H9 (cell line): ENCODE measurements at regions not wholly inside any gene's neighbourhood (a gene's known extent, or its start where the extent isn't known, plus 50 kb on each side); places are given as distances from the start of the nearest gene placed in this dataset.

Experiments used
- DNase-seq: peaks from one replicate; pipeline ENCODE4 v3.0.0-alpha.2; 2017
- H2AFZ ChIP-seq: one replicate; pipeline ENCODE4 v1.6.1; 2013; ENCODE audit warnings: mild to moderate bottlenecking, low read length, control low read depth, moderate library complexity
- H2AK5ac ChIP-seq: 2 replicates; pipeline ENCODE4 v1.6.1; 2013; ENCODE audit warnings: low read length, control low read depth, mixed read lengths; ENCODE audit not compliant: insufficient read length
- H2BK120ac ChIP-seq: one replicate; pipeline ENCODE4 v1.6.1; 2013; ENCODE audit warnings: low read depth, mild to moderate bottlenecking, low read length, control low read depth, inconsistent platforms; ENCODE audit not compliant: poor library complexity, severe bottlenecking
- H2BK12ac ChIP-seq: 2 replicates; pipeline ENCODE4 v1.6.1; 2013; ENCODE audit warnings: low read length, control low read depth, mixed read lengths, low read depth; ENCODE audit not compliant: insufficient read length
- H2BK15ac ChIP-seq: 2 replicates; pipeline ENCODE4 v1.6.1; 2013; ENCODE audit warnings: low read depth, low read length, control low read depth
- H2BK20ac ChIP-seq: one replicate; pipeline ENCODE4 v1.6.1; 2013; ENCODE audit warnings: low read depth, mild to moderate bottlenecking, low read length, control low read depth, inconsistent platforms; ENCODE audit not compliant: poor library complexity, severe bottlenecking
- H2BK5ac ChIP-seq: 2 replicates; pipeline ENCODE4 v1.6.1; 2013; ENCODE audit warnings: low read length, control low read depth, mixed read lengths; ENCODE audit not compliant: insufficient read length
- H3K14ac ChIP-seq: 2 replicates; pipeline ENCODE4 v1.6.1; 2013; ENCODE audit warnings: low read length, control low read depth; ENCODE audit not compliant: insufficient read depth
- H3K18ac ChIP-seq: 2 replicates; pipeline ENCODE4 v1.6.1; 2013; ENCODE audit warnings: low read depth, mild to moderate bottlenecking, mixed read lengths, low read length, control low read depth; ENCODE audit not compliant: insufficient read length
- H3K23ac ChIP-seq: 2 replicates; pipeline ENCODE4 v1.6.1; 2013; ENCODE audit warnings: low read length, control low read depth, mixed read lengths, low read depth; ENCODE audit not compliant: insufficient read length
- H3K23me2 ChIP-seq: 2 replicates; pipeline ENCODE4 v1.6.1; 2013; ENCODE audit warnings: low read depth, mild to moderate bottlenecking, mixed read lengths, low read length, control low read depth; ENCODE audit not compliant: insufficient read length, poor library complexity, severe bottlenecking
- H3K27ac ChIP-seq: 2 replicates; pipeline ENCODE4 v1.5.1; 2013; ENCODE audit warnings: low read length, control low read depth, mixed read lengths, low read depth; ENCODE audit not compliant: insufficient read length
- H3K27me3 ChIP-seq: 2 replicates; pipeline ENCODE4 v1.6.1; 2013; ENCODE audit warnings: low read length, control low read depth, inconsistent platforms; ENCODE audit not compliant: insufficient read depth
- H3K4ac ChIP-seq: 2 replicates; pipeline ENCODE4 v1.6.1; 2013; ENCODE audit warnings: low read depth, mild to moderate bottlenecking, control low read depth, inconsistent platforms, low read length, moderate library complexity
- H3K4me1 ChIP-seq: 2 replicates; pipeline ENCODE4 v1.6.1; 2013; ENCODE audit warnings: low read length, control low read depth, inconsistent platforms; ENCODE audit not compliant: insufficient read depth
- H3K4me2 ChIP-seq: 2 replicates; pipeline ENCODE4 v1.6.1; 2013; ENCODE audit warnings: low read length, control low read depth, mixed read lengths; ENCODE audit not compliant: insufficient read length, insufficient read depth
- H3K56ac ChIP-seq: 2 replicates; pipeline ENCODE4 v1.6.1; 2013; ENCODE audit warnings: low read depth, mild to moderate bottlenecking, mixed read lengths, low read length, control low read depth; ENCODE audit not compliant: insufficient read length
- H3K79me1 ChIP-seq: 2 replicates; pipeline ENCODE4 v1.6.1; 2013; ENCODE audit warnings: low read depth, mild to moderate bottlenecking, moderate library complexity, low read length, control low read depth, inconsistent platforms; ENCODE audit not compliant: insufficient read depth, poor library complexity, severe bottlenecking
- H3K79me2 ChIP-seq: 2 replicates; pipeline ENCODE4 v1.6.1; 2013; ENCODE audit warnings: low read length, control low read depth, inconsistent platforms; ENCODE audit not compliant: insufficient read depth
- H3K9ac ChIP-seq: 2 replicates; pipeline ENCODE4 v1.6.1; 2013; ENCODE audit warnings: low read length, control low read depth, mixed read lengths; ENCODE audit not compliant: insufficient read length; ENCODE audit errors: extremely low read depth
- H3K9me3 ChIP-seq: one replicate; pipeline ENCODE4 v1.6.1; 2013; ENCODE audit warnings: low read depth, low read length, inconsistent platforms; ENCODE audit not compliant: control insufficient read depth
- H3T11ph ChIP-seq: one replicate; pipeline ENCODE4 v1.6.1; 2013; ENCODE audit warnings: mild to moderate bottlenecking, low read length, control low read depth, inconsistent platforms
- H4K20me1 ChIP-seq: one replicate; pipeline ENCODE4 v1.6.1; 2013; ENCODE audit not compliant: control insufficient read depth, insufficient read length, insufficient read depth
- H4K5ac ChIP-seq: 2 replicates; pipeline ENCODE4 v1.6.1; 2013; ENCODE audit warnings: low read depth, mild to moderate bottlenecking, mixed read lengths, low read length, control low read depth; ENCODE audit not compliant: insufficient read length
- H4K8ac ChIP-seq: replicated peaks from 2 replicates; pipeline ENCODE4 v1.6.1; 2013; ENCODE audit warnings: low read length, control low read depth, mixed read lengths, low read depth; ENCODE audit not compliant: insufficient read length
- H4K91ac ChIP-seq: 2 replicates; pipeline ENCODE4 v1.6.1; 2013; ENCODE audit warnings: low read depth, mild to moderate bottlenecking, moderate library complexity, mixed read lengths, low read length, control low read depth; ENCODE audit not compliant: insufficient read length
- H3K27ac Mint-ChIP-seq, 3 experiments: 2 replicates in 2 of 3; 3 replicates in 1 of 3; pipeline ENCODE4 v1.8.0; 2020 to 2021; ENCODE audit warnings: mixed read lengths in 3 of 3, mild to moderate bottlenecking in 1 of 3, moderate library complexity in 1 of 3
- H3K27me3 Mint-ChIP-seq: 2 replicates; pipeline ENCODE4 v1.8.0; 2021; ENCODE audit warnings: low read depth, mild to moderate bottlenecking, moderate library complexity, mixed read lengths
- H3K36me3 Mint-ChIP-seq, 3 experiments: 2 replicates in 2 of 3; 3 replicates in 1 of 3; pipeline ENCODE4 v1.8.0; 2020 to 2021; ENCODE audit warnings: low read depth in 3 of 3, mixed read lengths in 3 of 3; ENCODE audit not compliant: insufficient read depth in 1 of 3
- H3K4me1 Mint-ChIP-seq, 2 experiments: 2 replicates each; pipeline ENCODE4 v1.8.0; 2020; ENCODE audit warnings: mixed read lengths in 2 of 2
- H3K4me3 Mint-ChIP-seq, 2 experiments: 2 replicates in 1 of 2; 3 replicates in 1 of 2; pipeline ENCODE4 v1.8.0; 2020 to 2021; ENCODE audit warnings: mild to moderate bottlenecking in 2 of 2, mixed read lengths in 2 of 2, moderate library complexity in 1 of 2
- H3K9me3 Mint-ChIP-seq, 2 experiments: 2 replicates in 1 of 2; 3 replicates in 1 of 2; pipeline ENCODE4 v1.8.0; 2020; ENCODE audit warnings: mild to moderate bottlenecking in 2 of 2, mixed read lengths in 2 of 2, moderate library complexity in 1 of 2
- CTCF ChIP-seq: fragments of 200-600 bp; sonication (generic); conservative IDR thresholded peaks from 3 replicates; pipeline ENCODE4 v1.8.0; 2021; ENCODE audit warnings: antibody characterized with exemption, mild to moderate bottlenecking

DNA sequence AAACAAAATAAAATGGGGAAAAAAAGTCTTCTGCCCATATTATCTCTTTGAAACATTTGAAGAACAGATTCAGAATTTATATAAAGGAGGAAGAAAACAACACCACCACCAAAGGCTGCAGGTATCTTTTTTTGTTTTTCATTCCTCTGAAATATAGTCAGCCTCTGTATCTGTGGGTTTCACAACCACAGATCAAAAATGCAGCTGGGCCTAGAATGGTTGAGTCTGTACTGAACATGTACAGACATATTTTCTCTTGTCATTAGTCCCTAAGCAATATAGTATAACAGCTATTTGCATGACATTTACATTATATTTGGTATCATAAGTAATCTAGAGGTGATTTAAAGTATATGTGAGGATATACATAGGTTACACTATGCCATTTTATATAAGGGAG is 559.7 kb upstream of the LRRN3 start:
- no peak overlapping the region for H4K5ac ChIP-seq
- no peak overlapping the region for H2BK5ac ChIP-seq
- no peaks in the 10 kb centered on the region for H3K79me2 ChIP-seq
- H2BK15ac ChIP-seq, result no peak overlapping the region
- no peak overlapping the region for H2BK12ac ChIP-seq
- H4K20me1 ChIP-seq, result no peaks in the 10 kb centered on the region
- no peak overlapping the region for H3K4ac ChIP-seq
- Mint-ChIP-seq H3K4me3 (no peak overlapping the region), H3K9me3 (no peaks in the 10 kb centered on the region; a peak in 1 of 5 replicates), H3K27me3 (no peaks in the 10 kb centered on the region), H3K4me1 (peaks cover 0 to 6% of the 10 kb centered on the region in 2 experiments; a peak in 1 of 4 replicates), H3K27ac (no peak overlapping the region), H3K36me3 (no peaks in the 10 kb centered on the region)
- H3T11ph ChIP-seq, result no peak overlapping the region
- H2BK20ac ChIP-seq, result no peak overlapping the region
- H4K8ac ChIP-seq, result no peak overlapping the region
- DNase-seq, result no peak
- no peak overlapping the region for H3K18ac ChIP-seq
- no peak overlapping the region for H3K4me2 ChIP-seq
- H3K4me1 ChIP-seq, result no peaks in the 10 kb centered on the region
- H3K56ac ChIP-seq, result no peak overlapping the region
- no peak overlapping the region for H2AK5ac ChIP-seq
- no peak overlapping the region for H3K9ac ChIP-seq
- H3K79me1 ChIP-seq, result no peaks in the 10 kb centered on the region
- no peak overlapping the region for H3K23ac ChIP-seq
- no peaks in the 10 kb centered on the region for H3K27me3 ChIP-seq
- H4K91ac ChIP-seq, result no peak overlapping the region
- no peaks in the 10 kb centered on the region for H3K9me3 ChIP-seq
- H2AFZ ChIP-seq, result no peak overlapping the region
- H3K27ac ChIP-seq, result no peak overlapping the region
- no peak overlapping the region for H2BK120ac ChIP-seq
- H3K23me2 ChIP-seq, result no peaks in the 10 kb centered on the region
- no peak for TF ChIP-seq CTCF
- no peak overlapping the region for H3K14ac ChIP-seq
